SU-DHL-6 (cell line): ENCODE measurements at regions not wholly inside any gene's neighbourhood (a gene's known extent, or its start where the extent isn't known, plus 50 kb on each side); places are given as distances from the start of the nearest gene placed in this dataset.

ENCODE experiments used
- H2AFZ ChIP-seq: fragments of 200-600 bp; sonication (generic); 2 replicates; pipeline ENCODE4 v1.6.1; 2014; ENCODE audit warnings: low read depth, mild to moderate bottlenecking, moderate library complexity, mixed read lengths, antibody characterized with exemption, low read length; ENCODE audit not compliant: severe bottlenecking
- H3F3A ChIP-seq: fragments of 200-600 bp; shearing (Covaris generic); 2 replicates; pipeline ENCODE4 v1.6.0; 2016; ENCODE audit warnings: antibody characterized with exemption, mild to moderate bottlenecking; ENCODE audit not compliant: insufficient read depth
- H3K27ac ChIP-seq: fragments of 200-600 bp; sonication (generic); 2 replicates; pipeline ENCODE4 v1.5.1; 2016; ENCODE audit warnings: low read depth, mild to moderate bottlenecking, low read length, moderate library complexity, mixed read lengths
- H3K27me3 ChIP-seq: fragments of 200-600 bp; sonication (generic), shearing (Covaris generic); 2 replicates; pipeline ENCODE4 v1.6.0; 2014; ENCODE audit warnings: mild to moderate bottlenecking, low read length
- H3K36me3 ChIP-seq: fragments of 200-600 bp; sonication (generic); 2 replicates; pipeline ENCODE4 v1.6.1; 2014; ENCODE audit warnings: mild to moderate bottlenecking, low read length, mixed read lengths
- H3K4me2 ChIP-seq: fragments of 300-600, 200-600 bp; shearing (Covaris generic), sonication (generic); 2 replicates; pipeline ENCODE4 v1.6.0; 2014; ENCODE audit warnings: low read length, low read depth, mild to moderate bottlenecking; ENCODE audit not compliant: poor library complexity, severe bottlenecking
- H3K4me3 ChIP-seq: fragments of 200-600 bp; sonication (generic); 2 replicates; pipeline ENCODE4 v1.5.1; 2014; ENCODE audit warnings: antibody characterized with exemption, low read length, mild to moderate bottlenecking, mixed read lengths; ENCODE audit not compliant: insufficient read depth, poor library complexity, severe bottlenecking
- H3K79me2 ChIP-seq: fragments of 200-600 bp; sonication (generic); 2 replicates; pipeline ENCODE4 v1.6.1; 2014; ENCODE audit warnings: mild to moderate bottlenecking, low read length, moderate library complexity; ENCODE audit not compliant: insufficient read depth
- H3K9ac ChIP-seq: fragments of 200-600 bp; sonication (generic); 2 replicates; pipeline ENCODE4 v1.7.0; 2014; ENCODE audit warnings: mild to moderate bottlenecking, low read length
- H3K9me2 ChIP-seq: fragments of 200-600 bp; sonication (generic); replicated peaks from 2 replicates; pipeline ENCODE4 v1.6.1; 2014; ENCODE audit warnings: low read length; ENCODE audit not compliant: insufficient read depth
- H3K9me3 ChIP-seq: fragments of 200-600 bp; sonication (generic); 2 replicates; pipeline ENCODE4 v1.6.1; 2014; ENCODE audit warnings: low read length, mixed read lengths; ENCODE audit not compliant: insufficient read depth
- H4K20me1 ChIP-seq: fragments of 200-600 bp; sonication (generic); 2 replicates; pipeline ENCODE4 v1.6.1; 2014; ENCODE audit warnings: low read depth, mild to moderate bottlenecking, antibody characterized with exemption, low read length, moderate library complexity, mixed read lengths
- EZH2phosphoT487 ChIP-seq: fragments of 200-600 bp; sonication (generic), shearing (Covaris generic); conservative IDR thresholded peaks from 2 replicates; pipeline ENCODE4 v1.6.1; 2018; ENCODE audit warnings: mild to moderate bottlenecking, antibody characterized with exemption, low read length, moderate library complexity, mixed read lengths
- TF ChIP-seq, protein P1 (sequence below): fragments of 200-600 bp; sonication (generic); IDR thresholded peaks from one replicate; pipeline ENCODE4 v1.5.1; 2017; ENCODE audit warnings: antibody characterized with exemption, mild to moderate bottlenecking, low read length, moderate library complexity; ENCODE audit not compliant: insufficient read depth, poor library complexity, severe bottlenecking

DNA sequence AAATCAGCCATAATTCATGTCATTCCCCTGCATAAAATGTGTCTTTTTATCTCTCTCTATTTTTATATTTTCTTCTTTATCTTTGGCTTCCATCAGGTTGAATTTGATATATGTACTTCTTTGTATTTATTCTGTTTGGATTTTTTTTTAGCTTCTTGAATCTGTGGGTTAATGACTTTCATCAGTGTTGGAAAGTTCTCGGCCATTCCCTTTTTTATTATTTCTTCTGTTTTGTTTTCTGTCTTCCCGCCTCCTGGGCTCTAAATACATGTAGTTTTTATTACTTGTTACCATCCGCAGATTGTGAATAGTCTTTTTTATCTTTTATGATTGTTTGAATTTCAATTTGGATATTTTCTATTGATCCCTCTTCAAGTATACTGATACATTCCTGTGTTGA is 637.5 kb downstream of the NPHP4 start:
- Histone ChIP-seq H3K27ac (no peak overlapping the region), H3K9me2 (no peaks in the 10 kb centered on the region), H3K4me2 (no peak overlapping the region), H3K79me2 (no peaks in the 10 kb centered on the region), H3F3A (no peaks in the 10 kb centered on the region), H3K9ac (no peak overlapping the region), H3K4me3 (no peak overlapping the region), H4K20me1 (no peaks in the 10 kb centered on the region), H3K36me3 (no peaks in the 10 kb centered on the region), H3K9me3 (no peaks in the 10 kb centered on the region), H3K27me3 (no peaks in the 10 kb centered on the region), H2AFZ (no peak overlapping the region)
- TF ChIP-seq EZH2phosphoT487 = no peak
- TF ChIP-seq, protein P1, sequence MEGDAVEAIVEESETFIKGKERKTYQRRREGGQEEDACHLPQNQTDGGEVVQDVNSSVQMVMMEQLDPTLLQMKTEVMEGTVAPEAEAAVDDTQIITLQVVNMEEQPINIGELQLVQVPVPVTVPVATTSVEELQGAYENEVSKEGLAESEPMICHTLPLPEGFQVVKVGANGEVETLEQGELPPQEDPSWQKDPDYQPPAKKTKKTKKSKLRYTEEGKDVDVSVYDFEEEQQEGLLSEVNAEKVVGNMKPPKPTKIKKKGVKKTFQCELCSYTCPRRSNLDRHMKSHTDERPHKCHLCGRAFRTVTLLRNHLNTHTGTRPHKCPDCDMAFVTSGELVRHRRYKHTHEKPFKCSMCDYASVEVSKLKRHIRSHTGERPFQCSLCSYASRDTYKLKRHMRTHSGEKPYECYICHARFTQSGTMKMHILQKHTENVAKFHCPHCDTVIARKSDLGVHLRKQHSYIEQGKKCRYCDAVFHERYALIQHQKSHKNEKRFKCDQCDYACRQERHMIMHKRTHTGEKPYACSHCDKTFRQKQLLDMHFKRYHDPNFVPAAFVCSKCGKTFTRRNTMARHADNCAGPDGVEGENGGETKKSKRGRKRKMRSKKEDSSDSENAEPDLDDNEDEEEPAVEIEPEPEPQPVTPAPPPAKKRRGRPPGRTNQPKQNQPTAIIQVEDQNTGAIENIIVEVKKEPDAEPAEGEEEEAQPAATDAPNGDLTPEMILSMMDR = no peak

DNA sequence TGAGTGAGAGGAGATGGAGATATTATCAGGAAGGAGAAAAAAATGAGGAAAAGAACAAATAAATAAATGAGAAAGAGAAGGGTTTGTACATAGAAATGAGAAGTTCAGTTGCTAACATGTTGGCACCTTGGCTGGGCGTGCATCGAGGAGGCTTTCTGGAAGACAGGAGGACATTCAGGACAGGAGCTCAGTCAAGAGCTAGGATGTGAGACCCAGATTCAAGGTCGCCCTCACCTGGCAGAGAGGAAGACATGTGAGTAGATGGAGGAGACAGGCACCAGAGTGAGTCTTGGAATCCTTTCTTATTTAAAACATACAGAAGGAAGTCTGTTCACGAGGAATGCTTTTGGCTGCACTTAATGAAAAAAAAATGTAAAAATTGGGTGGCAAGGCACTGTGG is 640.9 kb downstream of the NPHP4 start:
- no peaks in the 10 kb centered on the region for H3K27me3 ChIP-seq
- H3K9ac ChIP-seq = no peak overlapping the region
- no peaks in the 10 kb centered on the region for H3F3A ChIP-seq
- H3K9me2 ChIP-seq = no peaks in the 10 kb centered on the region
- no peaks in the 10 kb centered on the region for H3K36me3 ChIP-seq
- TF ChIP-seq, protein P1 = no peak
- TF ChIP-seq EZH2phosphoT487 = no peak
- H4K20me1 ChIP-seq = no peaks in the 10 kb centered on the region
- H3K9me3 ChIP-seq = no peaks in the 10 kb centered on the region
- H3K4me3 ChIP-seq = no peak overlapping the region
- H3K27ac ChIP-seq = no peak overlapping the region
- H3K79me2 ChIP-seq = no peaks in the 10 kb centered on the region
- H2AFZ ChIP-seq = no peak overlapping the region
- no peak overlapping the region for H3K4me2 ChIP-seq

GRCh38 chr1:5349526-5349925 is 642.7 kb downstream of the NPHP4 start:
- no peaks in the 10 kb centered on the region for H3K9me2 ChIP-seq
- no peak overlapping the region for H2AFZ ChIP-seq
- H3K4me3 ChIP-seq = no peak overlapping the region
- H3F3A ChIP-seq = no peaks in the 10 kb centered on the region
- no peaks in the 10 kb centered on the region for H3K79me2 ChIP-seq
- H3K9me3 ChIP-seq = no peaks in the 10 kb centered on the region
- no peak overlapping the region for H3K4me2 ChIP-seq
- no peaks in the 10 kb centered on the region for H4K20me1 ChIP-seq
- TF ChIP-seq EZH2phosphoT487 = no peak
- TF ChIP-seq, protein P1 = no peak
- no peaks in the 10 kb centered on the region for H3K36me3 ChIP-seq
- H3K27me3 ChIP-seq = no peaks in the 10 kb centered on the region
- H3K27ac ChIP-seq = no peak overlapping the region
- H3K9ac ChIP-seq = no peak overlapping the region
